ENCODE measurements at regions not wholly inside any gene's neighbourhood (a gene's known extent, or its start where the extent isn't known, plus 50 kb on each side); places are given as distances from the start of the nearest gene placed in this dataset.

GRCh38 chr20:57790176-57790575 is 80.4 kb upstream of the PMEPA1 start:
- no peak for TF ChIP-seq CTCF (IDR thresholded peaks at IDR 0.05)
- TF ChIP-seq EP300 (IDR thresholded peaks at IDR 0.05), result no peak

Data from tibial nerve (tissue), 4 donors.